PC-9 (cell line): ENCODE measurements at regions not wholly inside any gene's neighbourhood (a gene's known extent, or its start where the extent isn't known, plus 50 kb on each side); places are given as distances from the start of the nearest gene placed in this dataset.

Experiments used
- EZH2 ChIP-seq: fragments of 200-600 bp; sonication (generic); IDR thresholded peaks from 2 replicates; pipeline ENCODE4 v1.8.0; 2017; ENCODE audit warnings: antibody characterized with exemption, low read depth
- TF ChIP-seq, protein P1 (sequence below): fragments of 200-600 bp; sonication (generic); conservative IDR thresholded peaks from 2 replicates; pipeline ENCODE4 v1.6.1; 2017; ENCODE audit warnings: mixed run types, antibody characterized with exemption, mild to moderate bottlenecking, moderate library complexity

DNA sequence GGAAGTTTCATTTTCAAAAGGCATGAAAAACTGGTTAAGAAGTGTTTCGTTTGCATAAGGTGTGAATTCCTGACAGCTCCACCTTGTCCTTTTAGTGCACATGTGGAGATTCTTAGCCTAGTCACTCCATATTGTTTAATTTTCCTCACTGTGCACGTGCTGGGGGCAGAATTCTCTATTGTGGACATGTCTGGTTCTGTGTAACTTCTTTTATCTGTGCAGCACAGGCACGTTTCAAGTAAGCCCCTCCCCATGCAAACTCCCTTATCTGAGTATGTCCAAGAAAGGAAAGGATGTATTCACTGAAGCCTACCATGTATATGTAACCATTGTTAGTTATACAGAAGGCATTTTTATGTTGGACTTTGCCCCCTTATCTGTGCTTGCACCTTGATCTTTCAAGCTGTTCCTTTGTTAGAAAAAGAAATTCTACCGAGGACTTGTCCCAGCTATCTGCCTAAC is 1346.3 kb downstream of the REEP3 start:
- TF ChIP-seq, protein P1, sequence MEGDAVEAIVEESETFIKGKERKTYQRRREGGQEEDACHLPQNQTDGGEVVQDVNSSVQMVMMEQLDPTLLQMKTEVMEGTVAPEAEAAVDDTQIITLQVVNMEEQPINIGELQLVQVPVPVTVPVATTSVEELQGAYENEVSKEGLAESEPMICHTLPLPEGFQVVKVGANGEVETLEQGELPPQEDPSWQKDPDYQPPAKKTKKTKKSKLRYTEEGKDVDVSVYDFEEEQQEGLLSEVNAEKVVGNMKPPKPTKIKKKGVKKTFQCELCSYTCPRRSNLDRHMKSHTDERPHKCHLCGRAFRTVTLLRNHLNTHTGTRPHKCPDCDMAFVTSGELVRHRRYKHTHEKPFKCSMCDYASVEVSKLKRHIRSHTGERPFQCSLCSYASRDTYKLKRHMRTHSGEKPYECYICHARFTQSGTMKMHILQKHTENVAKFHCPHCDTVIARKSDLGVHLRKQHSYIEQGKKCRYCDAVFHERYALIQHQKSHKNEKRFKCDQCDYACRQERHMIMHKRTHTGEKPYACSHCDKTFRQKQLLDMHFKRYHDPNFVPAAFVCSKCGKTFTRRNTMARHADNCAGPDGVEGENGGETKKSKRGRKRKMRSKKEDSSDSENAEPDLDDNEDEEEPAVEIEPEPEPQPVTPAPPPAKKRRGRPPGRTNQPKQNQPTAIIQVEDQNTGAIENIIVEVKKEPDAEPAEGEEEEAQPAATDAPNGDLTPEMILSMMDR: no peak
- no peak for TF ChIP-seq EZH2
